ENCODE measurements at regions not wholly inside any gene's neighbourhood (a gene's known extent, or its start where the extent isn't known, plus 50 kb on each side); places are given as distances from the start of the nearest gene placed in this dataset.

- Histone ChIP-seq H3K36me3 (ENCODE audit: control insufficient read depth in 2 of 2, insufficient read depth in 2 of 2, low read length in 1 of 2) (no peaks in the 10 kb centered on the region), H3K4me3 (ENCODE audit: low read length in 2 of 2) (no peak overlapping the region), H3K4me1 (ENCODE audit: control insufficient read depth in 2 of 2, insufficient read depth in 2 of 2, low read length in 2 of 2) (peaks cover 0 to 12% of the 10 kb centered on the region in 2 donors), H3K9me3 (ENCODE audit: control insufficient read depth in 2 of 2, insufficient read depth in 1 of 2, low read length in 1 of 2) (no peaks in the 10 kb centered on the region), H3K27me3 (ENCODE audit: control insufficient read depth in 2 of 2, insufficient read depth in 1 of 2, low read length in 1 of 2) (no peaks in the 10 kb centered on the region), H3K27ac (ENCODE audit: low read depth in 1 of 2, low read length in 1 of 2) (no peak overlapping the region)
- no peak for DNase-seq (ENCODE audit: low read depth in 6 of 9, low spot score in 9 of 9)
- WGBS, result 89% methylated on average over 4 of the region's 4 CpGs
These were observed 158.7 kb upstream of the CITED2 start for GRCh38 chr6:139533171-139533570.

- Histone ChIP-seq H3K36me3 (ENCODE audit: control insufficient read depth in 2 of 2, insufficient read depth in 2 of 2, low read length in 1 of 2) (no peaks in the 10 kb centered on the region), H3K27me3 (ENCODE audit: control insufficient read depth in 2 of 2, insufficient read depth in 1 of 2, low read length in 1 of 2) (no peaks in the 10 kb centered on the region), H3K4me1 (ENCODE audit: control insufficient read depth in 2 of 2, insufficient read depth in 2 of 2, low read length in 2 of 2) (peaks cover 0 to 12% of the 10 kb centered on the region in 2 donors), H3K9me3 (ENCODE audit: control insufficient read depth in 2 of 2, insufficient read depth in 1 of 2, low read length in 1 of 2) (no peaks in the 10 kb centered on the region), H3K4me3 (ENCODE audit: low read length in 2 of 2) (no peak overlapping the region), H3K27ac (ENCODE audit: low read depth in 1 of 2, low read length in 1 of 2) (no peak overlapping the region)
- DNase-seq (ENCODE audit: low read depth in 6 of 9, low spot score in 9 of 9), result no peak
- 97% methylated on average over 8 of the region's 8 CpGs for WGBS
These were observed 157.0 kb upstream of the CITED2 start for GRCh38 chr6:139531148-139532115.

- H3K9me3 ChIP-seq (ENCODE audit: control insufficient read depth in 2 of 2, insufficient read depth in 1 of 2, low read length in 1 of 2), result no peaks in the 10 kb centered on the region
- H3K4me1 ChIP-seq (ENCODE audit: control insufficient read depth in 2 of 2, insufficient read depth in 2 of 2, low read length in 2 of 2), result peaks cover 0 to 12% of the 10 kb centered on the region in 2 donors
- H3K36me3 ChIP-seq (ENCODE audit: control insufficient read depth in 2 of 2, insufficient read depth in 2 of 2, low read length in 1 of 2), result no peaks in the 10 kb centered on the region
- no peak overlapping the region for H3K4me3 ChIP-seq (ENCODE audit: low read length in 2 of 2)
- WGBS, result 97% methylated on average over 7 of the region's 7 CpGs
- no peak for DNase-seq (ENCODE audit: low read depth in 6 of 9, low spot score in 9 of 9)
- no peak overlapping the region for H3K27ac ChIP-seq (ENCODE audit: low read depth in 1 of 2, low read length in 1 of 2)
- no peaks in the 10 kb centered on the region for H3K27me3 ChIP-seq (ENCODE audit: control insufficient read depth in 2 of 2, insufficient read depth in 1 of 2, low read length in 1 of 2)
These were observed 156.1 kb upstream of the CITED2 start for GRCh38 chr6:139530561-139530960.

- H3K27ac ChIP-seq (ENCODE audit: low read depth in 1 of 2, low read length in 1 of 2), result no peak overlapping the region
- no peaks in the 10 kb centered on the region for H3K9me3 ChIP-seq (ENCODE audit: control insufficient read depth in 2 of 2, insufficient read depth in 1 of 2, low read length in 1 of 2)
- DNase-seq (ENCODE audit: low read depth in 6 of 9, low spot score in 9 of 9), result no peak
- no peaks in the 10 kb centered on the region for H3K27me3 ChIP-seq (ENCODE audit: control insufficient read depth in 2 of 2, insufficient read depth in 1 of 2, low read length in 1 of 2)
- no peak overlapping the region for H3K4me3 ChIP-seq (ENCODE audit: low read length in 2 of 2)
- H3K36me3 ChIP-seq (ENCODE audit: control insufficient read depth in 2 of 2, insufficient read depth in 2 of 2, low read length in 1 of 2), result no peaks in the 10 kb centered on the region
- WGBS, result 99% methylated on average over 1 of the region's 1 CpG
- H3K4me1 ChIP-seq (ENCODE audit: control insufficient read depth in 2 of 2, insufficient read depth in 2 of 2, low read length in 2 of 2), result peaks cover 0 to 9% of the 10 kb centered on the region in 2 donors
These were observed 155.0 kb upstream of the CITED2 start for GRCh38 chr6:139529420-139529819.

GRCh38 chr6:139528471-139528870 is 154.0 kb upstream of the CITED2 start:
- Histone ChIP-seq H3K36me3 (ENCODE audit: control insufficient read depth in 2 of 2, insufficient read depth in 2 of 2, low read length in 1 of 2) (no peaks in the 10 kb centered on the region), H3K9me3 (ENCODE audit: control insufficient read depth in 2 of 2, insufficient read depth in 1 of 2, low read length in 1 of 2) (no peaks in the 10 kb centered on the region), H3K4me3 (ENCODE audit: low read length in 2 of 2) (no peak overlapping the region), H3K4me1 (ENCODE audit: control insufficient read depth in 2 of 2, insufficient read depth in 2 of 2, low read length in 2 of 2) (peaks cover 0 to 2% of the 10 kb centered on the region in 2 donors), H3K27ac (ENCODE audit: low read depth in 1 of 2, low read length in 1 of 2) (no peak overlapping the region), H3K27me3 (ENCODE audit: control insufficient read depth in 2 of 2, insufficient read depth in 1 of 2, low read length in 1 of 2) (no peaks in the 10 kb centered on the region)
- no peak for DNase-seq (ENCODE audit: low read depth in 6 of 9, low spot score in 9 of 9)
- WGBS, result 88% methylated on average over 2 of the region's 2 CpGs

GRCh38 chr6:139525415-139525814 is 151.0 kb upstream of the CITED2 start:
- WGBS, result 96% methylated on average over 2 of the region's 2 CpGs
- Histone ChIP-seq H3K27ac (ENCODE audit: low read depth in 1 of 2, low read length in 1 of 2) (no peak overlapping the region), H3K27me3 (ENCODE audit: control insufficient read depth in 2 of 2, insufficient read depth in 1 of 2, low read length in 1 of 2) (no peaks in the 10 kb centered on the region)

GRCh38 chr6:139523986-139524385 is 149.5 kb upstream of the CITED2 start:
- no peak for DNase-seq (ENCODE audit: low read depth in 6 of 9, low spot score in 9 of 9)
- 98% methylated on average over 2 of the region's 2 CpGs for WGBS
- Histone ChIP-seq H3K4me3 (ENCODE audit: low read length in 2 of 2) (no peak overlapping the region), H3K27ac (ENCODE audit: low read depth in 1 of 2, low read length in 1 of 2) (no peak overlapping the region), H3K4me1 (ENCODE audit: control insufficient read depth in 2 of 2, insufficient read depth in 2 of 2, low read length in 2 of 2) (no peaks in the 10 kb centered on the region), H3K36me3 (ENCODE audit: control insufficient read depth in 2 of 2, insufficient read depth in 2 of 2, low read length in 1 of 2) (no peaks in the 10 kb centered on the region), H3K9me3 (ENCODE audit: control insufficient read depth in 2 of 2, insufficient read depth in 1 of 2, low read length in 1 of 2) (no peaks in the 10 kb centered on the region), H3K27me3 (ENCODE audit: control insufficient read depth in 2 of 2, insufficient read depth in 1 of 2, low read length in 1 of 2) (no peaks in the 10 kb centered on the region)

More at GRCh38 chr6:139525415-139525814, 151.0 kb upstream of the CITED2 start:
- DNase-seq (ENCODE audit: low read depth in 6 of 9, low spot score in 9 of 9), result no peak
- no peaks in the 10 kb centered on the region for H3K4me1 ChIP-seq (ENCODE audit: control insufficient read depth in 2 of 2, insufficient read depth in 2 of 2, low read length in 2 of 2)
- no peaks in the 10 kb centered on the region for H3K9me3 ChIP-seq (ENCODE audit: control insufficient read depth in 2 of 2, insufficient read depth in 1 of 2, low read length in 1 of 2)
- H3K36me3 ChIP-seq (ENCODE audit: control insufficient read depth in 2 of 2, insufficient read depth in 2 of 2, low read length in 1 of 2), result no peaks in the 10 kb centered on the region
- no peak overlapping the region for H3K4me3 ChIP-seq (ENCODE audit: low read length in 2 of 2)

GRCh38 chr6:139522511-139523220 is 148.2 kb upstream of the CITED2 start:
- Histone ChIP-seq H3K27ac (ENCODE audit: low read depth in 1 of 2, low read length in 1 of 2) (no peak overlapping the region), H3K4me1 (ENCODE audit: control insufficient read depth in 2 of 2, insufficient read depth in 2 of 2, low read length in 2 of 2) (no peaks in the 10 kb centered on the region), H3K36me3 (ENCODE audit: control insufficient read depth in 2 of 2, insufficient read depth in 2 of 2, low read length in 1 of 2) (no peaks in the 10 kb centered on the region), H3K4me3 (ENCODE audit: low read length in 2 of 2) (no peak overlapping the region), H3K9me3 (ENCODE audit: control insufficient read depth in 2 of 2, insufficient read depth in 1 of 2, low read length in 1 of 2) (no peaks in the 10 kb centered on the region), H3K27me3 (ENCODE audit: control insufficient read depth in 2 of 2, insufficient read depth in 1 of 2, low read length in 1 of 2) (no peaks in the 10 kb centered on the region)
- WGBS, result 89% methylated on average over 3 of the region's 3 CpGs
- no peak for DNase-seq (ENCODE audit: low read depth in 6 of 9, low spot score in 9 of 9)

- Histone ChIP-seq H3K27me3 (ENCODE audit: control insufficient read depth in 2 of 2, insufficient read depth in 1 of 2, low read length in 1 of 2) (no peaks in the 10 kb centered on the region), H3K9me3 (ENCODE audit: control insufficient read depth in 2 of 2, insufficient read depth in 1 of 2, low read length in 1 of 2) (no peaks in the 10 kb centered on the region), H3K27ac (ENCODE audit: low read depth in 1 of 2, low read length in 1 of 2) (no peak overlapping the region), H3K36me3 (ENCODE audit: control insufficient read depth in 2 of 2, insufficient read depth in 2 of 2, low read length in 1 of 2) (no peaks in the 10 kb centered on the region), H3K4me1 (ENCODE audit: control insufficient read depth in 2 of 2, insufficient read depth in 2 of 2, low read length in 2 of 2) (no peaks in the 10 kb centered on the region), H3K4me3 (ENCODE audit: low read length in 2 of 2) (no peak overlapping the region)
- DNase-seq (ENCODE audit: low read depth in 6 of 9, low spot score in 9 of 9), result no peak
- 96% methylated on average over 3 of the region's 3 CpGs for WGBS
These were observed 146.9 kb upstream of the CITED2 start for GRCh38 chr6:139521338-139521737.

Measured in thymus (tissue), 11 donors.